SK-N-SH treated with all-trans-retinoic acid at 6 μM for 48 hours (cell line): ENCODE measurements at regions not wholly inside any gene's neighbourhood (a gene's known extent, or its start where the extent isn't known, plus 50 kb on each side); places are given as distances from the start of the nearest gene placed in this dataset.

Experiments used
- BACH2 ChIP-seq: fragments of 250-450 bp; sonication (Bioruptor Pico); IDR thresholded peaks from 2 replicates; pipeline ENCODE4 v1.9.0; 2021; ENCODE audit warnings: mild to moderate bottlenecking, borderline replicate concordance
- CREB5 ChIP-seq: fragments of 250-450 bp; sonication (Bioruptor Pico); IDR thresholded peaks from 2 replicates; pipeline ENCODE4 v1.5.1; 2020; ENCODE audit warnings: low read depth, mild to moderate bottlenecking, moderate library complexity
- PATZ1 ChIP-seq: fragments of 250-450 bp; sonication (Bioruptor Pico); IDR thresholded peaks from 2 replicates; pipeline ENCODE4 v1.8.0; 2020; ENCODE audit warnings: mild to moderate bottlenecking, moderate library complexity, borderline replicate concordance
- SNAI2 ChIP-seq: fragments of 250-450 bp; sonication (Bioruptor Pico); IDR thresholded peaks from 2 replicates; pipeline ENCODE4 v1.5.0; 2020; ENCODE audit warnings: mild to moderate bottlenecking, moderate library complexity
- ZFP3 ChIP-seq: fragments of 250-450 bp; sonication (Bioruptor Pico); IDR thresholded peaks from 2 replicates; pipeline ENCODE4 v1.5.0; 2020; ENCODE audit warnings: mild to moderate bottlenecking, moderate library complexity
- ZNF565 ChIP-seq: fragments of 450-650 bp; formaldehyde crosslinking; conservative IDR thresholded peaks from 2 replicates; pipeline ENCODE4 v1.5.0; 2020; ENCODE audit warnings: low read depth, mild to moderate bottlenecking, moderate library complexity
- ZNF70 ChIP-seq: fragments of 450-650 bp; formaldehyde crosslinking; IDR thresholded peaks from 2 replicates; pipeline ENCODE4 v1.5.0; 2020; ENCODE audit warnings: mild to moderate bottlenecking, moderate library complexity

GRCh38 chr6:133128191-133128590 lies 113.0 kb upstream of the EYA4 start:
- TF ChIP-seq PATZ1 (CRISPR knock-in tag) (no peak), CREB5 (no peak), ZNF565 (CRISPR knock-in tag) (no peak), ZNF70 (CRISPR knock-in tag) (no peak), SNAI2 (CRISPR knock-in tag) (no peak), ZFP3 (CRISPR knock-in tag) (no peak), BACH2 (CRISPR knock-in tag) (no peak)
